Stimulated activated CD4-positive, alpha-beta T cell treated with anti-CD3 and anti-CD28 coated beads, Interleukin-4, amount 100 ng/mL, for 24 hours (primary cell): ENCODE measurements at regions not wholly inside any gene's neighbourhood (a gene's known extent, or its start where the extent isn't known, plus 50 kb on each side); places are given as distances from the start of the nearest gene placed in this dataset.
"Not testable (repeated sequence)": the region's sequence is repeated elsewhere in the genome, so short reads cannot be mapped to it uniquely, and the experiment has no call there.

Source experiments
- DNase-seq: peaks from one replicate; pipeline ENCODE4 v3.0.0-alpha.2; 2020

DNA sequence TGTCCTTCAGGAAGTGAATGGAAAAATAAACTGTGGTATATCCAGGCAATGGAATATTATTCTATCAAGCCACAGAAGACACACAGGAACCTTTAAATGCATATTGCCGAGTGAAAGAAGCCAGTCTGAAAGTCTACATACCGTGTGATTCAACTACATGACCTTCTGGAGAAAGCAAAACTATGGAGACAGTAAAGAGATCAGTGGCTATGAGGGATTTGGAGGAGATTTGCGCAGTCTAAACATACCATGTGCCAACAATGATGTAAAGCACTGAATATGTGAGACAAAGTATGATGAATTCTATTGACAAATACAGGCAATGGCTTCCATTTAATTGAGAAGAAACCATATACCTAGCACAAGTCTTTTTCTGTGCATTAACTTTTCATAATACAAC lies 518.3 kb upstream of the ZNF337 start:
- DNase-seq = no peak

DNA sequence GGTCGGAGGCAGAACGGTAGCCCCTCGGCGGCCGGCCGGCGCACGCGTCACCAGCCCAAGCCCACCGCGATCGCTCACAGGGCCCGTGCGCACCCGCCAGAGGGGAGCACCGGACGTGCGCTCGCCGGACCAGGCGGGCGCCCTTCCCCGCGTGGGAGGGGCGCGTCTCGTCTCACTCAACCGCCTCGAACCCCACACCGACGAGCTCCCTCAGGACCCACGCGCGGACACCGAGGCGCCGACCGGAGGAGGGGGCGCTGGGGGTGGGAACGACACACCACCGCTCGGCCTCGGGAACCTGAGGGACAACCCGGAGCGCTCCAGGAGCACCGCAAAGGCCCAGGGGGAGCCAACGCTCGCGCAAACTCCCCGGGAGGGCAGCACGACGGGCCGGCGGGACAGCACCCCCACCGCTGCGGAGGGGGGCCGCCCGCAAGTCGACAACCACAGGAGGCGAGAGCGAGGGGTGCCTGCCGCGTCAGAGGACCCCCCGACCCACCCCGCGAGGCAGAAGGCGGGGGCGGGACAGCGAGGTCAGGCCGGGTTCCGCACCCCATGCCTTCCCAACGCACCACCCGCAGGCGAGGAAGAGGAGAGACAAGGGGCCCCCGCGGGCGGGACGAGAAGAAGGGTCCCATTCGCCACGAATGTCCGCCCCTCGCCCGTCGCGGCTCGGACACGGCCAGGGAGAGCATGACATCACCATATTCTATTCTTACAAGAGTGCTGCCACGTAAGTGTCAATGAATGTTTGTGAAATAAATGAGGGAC lies 512.7 kb upstream of the ZNF337 start:
- DNase-seq = peak; percentile 21

DNA sequence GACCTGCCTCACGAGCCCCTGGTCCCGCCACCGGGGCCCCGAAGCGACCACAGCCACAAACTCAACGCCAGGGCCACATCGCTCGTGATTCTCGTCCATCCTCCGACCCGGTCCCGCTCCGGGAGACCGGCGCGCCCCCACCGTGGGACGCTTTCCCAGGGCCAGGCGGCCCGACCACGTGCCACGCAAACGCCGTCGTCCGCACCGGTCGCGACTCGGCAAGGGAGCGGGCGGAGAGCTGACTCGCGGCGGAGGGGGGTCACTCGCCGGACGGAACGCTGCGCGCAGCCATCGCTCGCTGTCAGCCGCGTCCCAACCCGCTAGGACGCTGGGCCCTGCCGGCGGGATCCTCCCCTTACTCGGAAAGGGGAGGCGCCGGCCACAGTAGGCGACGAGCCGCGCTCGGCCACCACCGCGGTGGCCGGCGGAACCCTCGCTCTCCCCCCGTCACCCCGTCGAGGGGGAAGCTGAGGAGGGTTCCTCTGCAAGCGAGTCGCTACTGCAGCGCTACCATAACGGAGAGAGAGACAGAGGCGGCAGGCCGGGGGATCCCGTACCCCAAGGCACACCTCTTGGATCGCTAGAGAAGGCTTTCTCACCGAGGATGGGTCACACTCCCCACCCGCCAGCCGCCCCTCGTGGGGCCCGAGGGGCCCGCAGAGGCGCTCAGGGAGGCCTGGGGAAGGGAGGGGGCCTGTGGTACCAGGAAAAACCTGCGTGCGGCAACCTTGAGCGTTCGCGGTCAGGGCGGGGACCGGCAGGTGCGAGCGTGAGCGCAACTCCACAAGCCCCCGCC lies 511.8 kb upstream of the ZNF337 start:
- DNase-seq = peak; percentile 47

GRCh38 chr20:26207967-26208295 lies 511.3 kb upstream of the ZNF337 start:
- DNase-seq = peak; percentile 9

DNA sequence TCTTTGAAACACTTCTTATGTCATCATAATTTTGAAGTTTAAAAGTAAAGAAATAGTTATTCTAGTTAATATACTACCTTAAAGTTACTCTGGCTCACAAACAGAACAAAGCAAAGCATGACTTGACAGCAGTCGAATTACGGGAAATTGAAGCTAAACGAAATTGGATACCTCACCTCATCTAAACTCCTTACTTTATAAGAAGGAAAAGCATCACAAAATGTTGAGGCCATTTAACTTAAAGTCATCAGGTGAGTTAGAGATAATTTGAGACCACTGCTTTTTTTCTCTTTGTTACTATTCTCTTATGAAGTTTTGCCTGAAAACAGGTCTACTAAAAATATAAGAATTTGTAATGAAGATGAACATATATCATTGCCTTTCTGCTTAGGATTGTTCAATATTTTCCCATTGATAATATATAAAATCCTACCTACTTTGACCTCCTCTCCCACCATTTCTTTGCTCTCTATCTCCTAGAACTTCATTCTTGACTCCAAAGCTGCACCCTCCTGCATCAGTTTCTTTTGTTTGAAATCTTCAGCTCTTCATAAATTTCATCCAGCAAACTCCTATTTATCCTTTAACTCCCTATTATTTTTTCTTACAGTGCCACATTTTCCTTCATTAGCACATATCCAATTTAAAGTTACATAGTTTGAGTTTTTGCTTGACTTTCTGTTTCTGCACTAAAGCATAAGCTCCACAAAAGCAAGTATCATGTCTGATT lies 510.7 kb upstream of the ZNF337 start:
- no peak for DNase-seq

- DNase-seq = no peak
Observed at GRCh38 chr20:26205350-26205749, 508.7 kb upstream of the ZNF337 start.

GRCh38 chr20:26201026-26201425 lies 504.4 kb upstream of the ZNF337 start:
- not testable (repeated sequence) for DNase-seq

DNA sequence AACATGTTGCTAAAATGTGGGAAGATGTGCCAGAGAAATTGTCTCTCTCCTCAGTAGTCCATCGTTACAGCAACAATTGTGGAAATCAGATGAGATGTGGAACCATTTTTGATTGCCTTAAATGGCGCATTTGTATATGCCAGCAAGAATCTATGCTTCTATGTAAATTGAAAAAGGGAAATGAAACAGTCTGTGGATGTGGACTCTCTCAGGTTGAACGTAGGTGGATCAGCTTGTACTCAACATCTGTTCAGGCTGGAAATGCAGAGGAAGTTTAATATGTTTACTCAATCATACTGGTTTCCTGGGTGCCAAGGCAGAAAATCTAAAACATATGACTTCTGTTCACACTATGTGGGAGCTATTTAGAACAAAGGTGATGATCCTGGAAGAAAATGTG lies 490.7 kb upstream of the ZNF337 start:
- not testable (repeated sequence) for DNase-seq

DNA sequence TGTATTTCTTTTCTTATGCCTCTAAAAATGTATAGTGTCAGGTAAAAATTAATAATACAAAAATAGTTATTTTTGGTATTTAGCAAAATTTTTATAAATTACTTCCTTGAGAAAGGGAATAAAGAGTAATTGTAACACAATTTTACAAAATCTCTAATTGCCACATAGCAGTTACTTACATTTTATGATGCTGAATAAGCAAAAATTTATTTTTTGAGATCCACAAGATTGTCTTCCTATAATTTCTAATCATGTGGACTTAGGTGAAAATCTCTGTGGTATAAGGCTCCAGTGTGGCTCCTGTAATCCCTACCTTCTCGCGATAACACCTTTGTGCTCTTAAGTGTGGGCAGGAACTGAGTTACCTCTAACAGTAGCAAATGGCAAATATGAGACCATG lies 487.1 kb upstream of the ZNF337 start:
- DNase-seq = not testable (repeated sequence)

- not testable (repeated sequence) for DNase-seq
Observed at GRCh38 chr20:26181364-26181763, 484.7 kb upstream of the ZNF337 start.

- not testable (repeated sequence) for DNase-seq
Observed at GRCh38 chr20:26171875-26172274, 475.2 kb upstream of the ZNF337 start.

DNA sequence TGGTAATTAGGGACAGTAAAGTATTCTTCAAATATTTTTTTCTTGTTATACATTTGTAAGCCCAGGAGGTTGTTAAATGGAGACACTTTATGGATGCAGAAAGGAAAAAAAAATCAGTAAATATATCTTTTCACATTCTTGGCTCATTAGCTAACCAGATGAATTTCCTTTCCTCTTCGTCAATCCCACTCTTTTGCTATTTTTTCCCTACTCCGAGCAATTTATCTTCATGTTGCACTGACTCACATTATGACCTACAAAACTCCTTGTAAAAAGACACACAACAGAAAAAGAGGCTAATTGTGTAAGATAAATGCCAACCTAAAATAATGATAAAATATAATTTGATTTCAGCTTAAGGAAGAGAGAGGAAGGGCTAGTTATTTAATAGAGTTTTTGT lies 472.9 kb upstream of the ZNF337 start:
- no peak for DNase-seq

- DNase-seq = no peak
Observed at GRCh38 chr20:26167499-26167898, 470.8 kb upstream of the ZNF337 start.

- DNase-seq = no peak
Observed at GRCh38 chr20:26163890-26164289, 467.2 kb upstream of the ZNF337 start.

- not testable (repeated sequence) for DNase-seq
Observed at GRCh38 chr20:26163151-26163550, 466.5 kb upstream of the ZNF337 start.

- not testable (repeated sequence) for DNase-seq
Observed at GRCh38 chr20:26161741-26162140, 465.1 kb upstream of the ZNF337 start.

DNA sequence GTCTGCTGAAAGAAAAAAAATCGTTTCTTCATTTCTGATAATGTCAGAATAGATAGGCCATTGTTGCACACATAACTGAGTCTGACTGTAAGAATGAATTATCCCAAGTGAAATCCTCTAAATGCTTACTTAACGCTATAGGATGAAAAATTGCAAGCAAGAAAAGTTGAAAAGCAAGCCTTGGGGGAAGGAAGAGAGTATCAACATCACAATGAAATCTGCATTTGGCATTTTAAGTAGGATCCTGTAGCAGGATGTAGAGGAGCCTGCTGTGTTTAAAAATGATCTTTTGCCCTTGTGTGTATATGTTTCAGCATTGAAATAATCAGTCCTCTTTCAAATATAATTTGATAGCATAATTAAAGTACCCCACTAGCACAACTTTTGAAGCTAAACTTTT lies 464.3 kb upstream of the ZNF337 start:
- not testable (repeated sequence) for DNase-seq

DNA sequence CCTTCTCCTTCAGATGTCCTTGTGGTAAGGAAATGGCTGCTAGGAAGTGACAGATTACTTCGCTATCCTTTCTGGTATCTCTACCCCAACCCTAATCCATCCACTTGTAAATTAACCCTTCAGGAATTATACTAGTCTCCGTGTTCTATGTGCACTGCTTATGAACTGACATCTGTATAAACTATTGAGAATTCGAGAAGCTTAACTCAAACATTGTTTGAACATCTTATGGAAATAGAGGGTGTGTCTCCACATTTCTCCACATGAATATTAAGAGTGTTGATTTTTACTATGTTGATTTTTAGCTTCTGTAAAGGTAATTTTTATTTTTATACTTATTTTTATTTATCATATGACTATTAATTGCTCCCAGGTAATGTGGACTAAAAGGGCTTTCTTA lies 457.6 kb upstream of the ZNF337 start:
- DNase-seq = no peak

DNA sequence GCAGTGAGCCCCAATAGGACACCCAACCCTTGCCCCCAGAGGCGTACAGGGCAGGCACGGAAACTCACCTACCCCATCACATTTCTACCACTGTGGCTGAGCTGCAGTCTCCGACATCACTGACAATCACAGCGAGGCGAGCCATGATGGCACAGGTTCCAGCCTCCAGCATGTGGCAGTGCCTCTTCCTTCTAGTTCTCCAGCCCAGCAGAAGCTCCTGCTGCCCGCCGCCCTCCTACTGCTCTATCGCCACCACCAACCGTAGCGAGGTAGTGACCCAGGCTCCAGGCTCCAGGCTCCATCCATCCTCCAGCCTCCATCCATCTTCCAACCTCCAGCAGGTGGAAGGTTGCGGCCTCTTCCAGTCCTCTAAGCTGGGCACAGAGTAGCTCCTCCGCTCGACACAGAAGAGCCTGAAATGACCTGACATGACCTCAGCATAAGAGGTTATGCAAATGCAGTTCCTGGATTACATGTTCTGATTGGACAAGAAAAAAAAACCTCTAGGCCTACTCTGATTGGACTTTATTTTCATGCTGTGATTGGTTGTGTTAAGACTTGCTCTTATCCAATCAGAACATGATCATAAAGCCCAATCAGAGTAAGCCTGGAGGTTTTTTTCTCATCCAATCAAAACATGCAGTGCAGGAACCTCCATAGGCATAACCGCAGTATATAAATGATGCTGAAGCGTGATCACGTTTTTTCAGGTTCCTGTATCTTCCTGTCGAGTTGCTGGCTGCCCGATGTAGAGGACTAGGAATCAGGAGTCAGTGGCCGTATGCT lies 438.9 kb upstream of the ZNF337 start:
- DNase-seq = no peak

- DNase-seq = no peak
Observed at GRCh38 chr20:26134606-26135005, 438.0 kb upstream of the ZNF337 start.

DNA sequence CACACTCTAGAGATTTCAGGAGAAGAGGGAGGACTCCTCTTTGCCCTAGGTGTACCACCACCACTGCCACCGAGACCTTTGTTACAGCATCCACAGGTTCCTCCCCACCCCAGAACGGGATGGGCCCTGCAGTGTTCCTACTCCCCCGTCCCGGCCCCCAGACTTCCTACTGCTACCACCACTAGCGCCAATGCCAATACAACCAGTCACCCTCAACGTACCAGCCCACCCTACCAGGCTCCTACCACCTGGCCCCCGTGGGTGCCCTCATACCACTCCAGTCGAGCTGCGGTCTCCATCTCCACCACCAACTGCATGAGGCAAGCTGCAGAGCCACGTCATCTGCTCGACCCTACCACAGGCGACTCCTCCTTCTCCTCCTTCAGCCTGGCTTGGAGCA lies 437.1 kb upstream of the ZNF337 start:
- not testable (repeated sequence) for DNase-seq

DNA sequence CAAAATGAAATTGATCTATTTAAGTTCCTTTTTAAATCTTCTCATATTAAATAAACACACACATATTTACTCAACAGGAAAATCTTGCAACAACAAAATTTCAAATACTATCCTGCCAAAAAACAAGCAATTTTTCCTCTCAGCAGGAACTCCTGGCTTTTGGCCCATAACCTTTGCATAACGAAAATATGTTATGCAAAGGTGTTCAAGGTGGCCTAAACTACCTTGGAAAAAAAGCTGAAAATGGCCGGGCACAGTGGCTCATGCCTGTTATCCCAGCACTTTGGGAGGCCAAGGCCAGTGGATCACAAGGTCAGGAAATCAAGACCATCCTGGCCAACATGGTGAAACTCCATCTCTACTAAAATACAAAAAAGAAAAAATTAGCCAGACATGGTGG lies 424.3 kb upstream of the ZNF337 start:
- not testable (repeated sequence) for DNase-seq

DNA sequence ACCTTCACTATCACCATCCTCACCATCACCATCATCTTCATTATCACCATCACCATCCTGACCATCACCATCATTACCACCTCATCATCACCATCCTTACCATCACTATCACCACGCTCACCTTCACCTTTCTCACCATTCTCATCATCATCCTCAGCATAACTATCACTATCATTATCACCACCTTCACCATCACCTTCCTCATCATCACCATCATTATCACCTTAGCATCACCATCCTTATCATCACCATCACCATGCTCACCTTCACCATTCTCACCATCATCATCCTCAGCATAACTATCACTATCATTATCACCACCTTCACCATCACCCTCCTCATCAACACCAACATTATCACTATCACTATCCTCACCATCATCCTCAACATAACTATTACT lies 397.8 kb upstream of the ZNF337 start:
- DNase-seq = not testable (repeated sequence)
